Lung (tissue), 11 donors: ENCODE measurements at regions not wholly inside any gene's neighbourhood (a gene's known extent, or its start where the extent isn't known, plus 50 kb on each side); places are given as distances from the start of the nearest gene placed in this dataset.

Source experiments
- ATAC-seq: fragments of 200-7000 bp; cut with Tn5 transposase; one replicate; pipeline ENCODE4 v1.9.1; 2020; ENCODE audit warnings: moderate number of reproducible peaks; ENCODE audit not compliant: insufficient read depth, low FRiP score
- DNase-seq, 3 donors: peaks; one replicate each; pipeline ENCODE4 v3.0.0-alpha.2; 2013 to 2017
- H3K27ac ChIP-seq, 2 donors: one replicate each; pipeline ENCODE4 v1.5.1; 2013; ENCODE audit warnings: mild to moderate bottlenecking in 2 of 2, moderate library complexity in 2 of 2, control low read depth in 1 of 2, inconsistent platforms in 1 of 2, low read depth in 1 of 2, low read length in 1 of 2
- H3K27me3 ChIP-seq, 3 donors: one replicate each; pipeline ENCODE4 v1.5.1; 2013; ENCODE audit warnings: low read length in 2 of 3; ENCODE audit not compliant: control insufficient read depth in 3 of 3, insufficient read depth in 3 of 3
- H3K36me3 ChIP-seq, 4 donors: one replicate each; pipeline ENCODE4 v1.5.1; 2013; ENCODE audit warnings: low read length in 4 of 4, mild to moderate bottlenecking in 1 of 4, moderate library complexity in 1 of 4; ENCODE audit not compliant: control insufficient read depth in 4 of 4, insufficient read depth in 4 of 4
- H3K4me1 ChIP-seq, 5 donors: one replicate each; pipeline ENCODE4 v1.5.1; 2013; ENCODE audit warnings: low read length in 5 of 5, mild to moderate bottlenecking in 2 of 5, moderate library complexity in 1 of 5; ENCODE audit not compliant: control insufficient read depth in 5 of 5, insufficient read depth in 5 of 5
- H3K4me3 ChIP-seq: one replicate; pipeline ENCODE4 v1.5.1; 2013; ENCODE audit warnings: mild to moderate bottlenecking, control low read depth, moderate library complexity
- H3K9ac ChIP-seq, 2 donors: one replicate each; pipeline ENCODE4 v1.5.1; 2013; ENCODE audit warnings: low read length in 2 of 2, control low read depth in 1 of 2; ENCODE audit not compliant: insufficient read depth in 1 of 2
- H3K9me3 ChIP-seq, 4 donors: one replicate each; pipeline ENCODE4 v1.5.1; 2013; ENCODE audit warnings: low read length in 3 of 4, mild to moderate bottlenecking in 1 of 4, moderate library complexity in 1 of 4; ENCODE audit not compliant: control insufficient read depth in 4 of 4, insufficient read depth in 3 of 4
- CTCF ChIP-seq: IDR thresholded peaks from 2 replicates; pipeline ENCODE4 v1.5.1; 2012; ENCODE audit warnings: mild to moderate bottlenecking; ENCODE audit errors: control extremely low read depth, extremely low read depth
- WGBS, 2 donors: extraction: QIAGEN DNeasy Blood & Tissue Kit; methylation state at CpG; one replicate each; pipeline ENCODE4 v1.1.7; 2013; 5-methylcytosine and 5-hydroxymethylcytosine counted together
- donor health status: control.
- donor health status: control.
- donor health status: Bipolar disorder and iron deficiency.
- donor health status: healthy.
- donor health status: DM: yes; HTN: yes; CAD: no.

- no peak for TF ChIP-seq CTCF
- peaks cover under 1 to 8% (median 1%) of the 10 kb centered on the region in 5 donors for H3K4me1 ChIP-seq
- no peak overlapping the region for H3K9ac ChIP-seq
- peaks cover 0 to 4% (median under 1%) of the 10 kb centered on the region in 4 donors for H3K9me3 ChIP-seq
- no peak overlapping the region for H3K4me3 ChIP-seq
- no peak overlapping the region for H3K27ac ChIP-seq
- H3K36me3 ChIP-seq: no peaks in the 10 kb centered on the region
- no peak for DNase-seq
- 88 to 89% methylated on average over 7 of the region's 7 CpGs for WGBS, 2 donors
- ATAC-seq: no peak
- peaks cover 0 to 9% (median 3%) of the 10 kb centered on the region in 3 donors for H3K27me3 ChIP-seq
Observed at GRCh38 chr7:131849472-131849871, 293.0 kb upstream of the PODXL start.

GRCh38 chr7:131848033-131848432 is 291.6 kb upstream of the PODXL start:
- TF ChIP-seq CTCF: no peak
- WGBS, 2 donors: 88 to 91% methylated on average over 7 of the region's 7 CpGs

GRCh38 chr7:131845573-131846314 is 289.3 kb upstream of the PODXL start:
- no peaks in the 10 kb centered on the region for H3K36me3 ChIP-seq
- DNase-seq: no peak
- H3K27me3 ChIP-seq: peaks cover 0 to 9% (median 3%) of the 10 kb centered on the region in 3 donors
- no peak for ATAC-seq
- no peak overlapping the region for H3K9ac ChIP-seq
- H3K4me1 ChIP-seq: peaks cover 2 to 16% (median 6%) of the 10 kb centered on the region in 5 donors
- 79 to 81% methylated on average over 8 of the region's 8 CpGs for WGBS, 2 donors
- TF ChIP-seq CTCF: no peak
- H3K27ac ChIP-seq: no peak overlapping the region
- H3K4me3 ChIP-seq: no peak overlapping the region
- H3K9me3 ChIP-seq: no peaks in the 10 kb centered on the region

More at GRCh38 chr7:131848033-131848432, 291.6 kb upstream of the PODXL start:
- H3K27me3 ChIP-seq: peaks cover 0 to 9% (median 3%) of the 10 kb centered on the region in 3 donors
- ATAC-seq: no peak
- no peak overlapping the region for H3K9ac ChIP-seq
- H3K4me3 ChIP-seq: no peak overlapping the region
- H3K9me3 ChIP-seq: no peaks in the 10 kb centered on the region
- DNase-seq: no peak
- no peaks in the 10 kb centered on the region for H3K36me3 ChIP-seq
- no peak overlapping the region for H3K27ac ChIP-seq
- H3K4me1 ChIP-seq: peaks cover 2 to 20% (median 6%) of the 10 kb centered on the region in 5 donors
